SKM-1 treated with dmso at 0.1 percent for 144 hours (cell line): ENCODE measurements at regions not wholly inside any gene's neighbourhood (a gene's known extent, or its start where the extent isn't known, plus 50 kb on each side); places are given as distances from the start of the nearest gene placed in this dataset.
"Not testable (repeated sequence)": the region's sequence is repeated elsewhere in the genome, so short reads cannot be mapped to it uniquely, and the experiment has no call there.

Source experiments
- DNase-seq: peaks from one replicate; lab custom pipeline; 2025; ENCODE audit not compliant: unreplicated experiment; lab: John Stamatoyannopoulos, UW

- no peak for DNase-seq
These were observed 414.5 kb downstream of the NDFIP2 start for GRCh38 chr13:79895416-79895815.

GRCh38 chr13:79887278-79887677, 406.3 kb downstream of the NDFIP2 start:
- DNase-seq = not testable (repeated sequence)

GRCh38 chr13:79886601-79887000, 405.6 kb downstream of the NDFIP2 start:
- no peak for DNase-seq

- DNase-seq = no peak
These were observed 403.9 kb downstream of the NDFIP2 start for GRCh38 chr13:79884890-79885289.

- DNase-seq = no peak
These were observed 402.3 kb downstream of the NDFIP2 start for GRCh38 chr13:79883216-79883615.

- peak; percentile 88 for DNase-seq
These were observed 399.9 kb downstream of the NDFIP2 start for GRCh38 chr13:79880818-79881217.

GRCh38 chr13:79874396-79875360, 393.7 kb downstream of the NDFIP2 start:
- DNase-seq = no peak

- DNase-seq = no peak
These were observed 390.6 kb downstream of the NDFIP2 start for GRCh38 chr13:79871594-79871993.

- no peak for DNase-seq
These were observed 389.8 kb downstream of the NDFIP2 start for GRCh38 chr13:79870766-79871165.

GRCh38 chr13:79870123-79870522, 389.2 kb downstream of the NDFIP2 start:
- DNase-seq = no peak

- no peak for DNase-seq
These were observed 388.4 kb downstream of the NDFIP2 start for GRCh38 chr13:79869326-79869725.

GRCh38 chr13:79867254-79867653, 386.3 kb downstream of the NDFIP2 start:
- peak; percentile 80 for DNase-seq

- DNase-seq = no peak
These were observed 385.5 kb downstream of the NDFIP2 start for GRCh38 chr13:79866436-79866835.

- DNase-seq = no peak
These were observed 381.6 kb downstream of the NDFIP2 start for GRCh38 chr13:79862515-79862914.

- no peak for DNase-seq
These were observed 380.8 kb downstream of the NDFIP2 start for GRCh38 chr13:79861731-79862130.

- no peak for DNase-seq
These were observed 379.8 kb downstream of the NDFIP2 start for GRCh38 chr13:79860791-79861190.

- DNase-seq = no peak
These were observed 378.8 kb downstream of the NDFIP2 start for GRCh38 chr13:79859756-79860155.

GRCh38 chr13:79853251-79853650, 372.3 kb downstream of the NDFIP2 start:
- no peak for DNase-seq

GRCh38 chr13:79851318-79851717, 370.4 kb downstream of the NDFIP2 start:
- no peak for DNase-seq

GRCh38 chr13:79847882-79848592, 367.1 kb downstream of the NDFIP2 start:
- DNase-seq = no peak

- DNase-seq = no peak
These were observed 365.4 kb downstream of the NDFIP2 start for GRCh38 chr13:79846386-79846785.
